ENCODE measurements at regions not wholly inside any gene's neighbourhood (a gene's known extent, or its start where the extent isn't known, plus 50 kb on each side); places are given as distances from the start of the nearest gene placed in this dataset.
"Not testable (repeated sequence)": the region's sequence is repeated elsewhere in the genome, so short reads cannot be mapped to it uniquely, and the experiment has no call there.

DNA sequence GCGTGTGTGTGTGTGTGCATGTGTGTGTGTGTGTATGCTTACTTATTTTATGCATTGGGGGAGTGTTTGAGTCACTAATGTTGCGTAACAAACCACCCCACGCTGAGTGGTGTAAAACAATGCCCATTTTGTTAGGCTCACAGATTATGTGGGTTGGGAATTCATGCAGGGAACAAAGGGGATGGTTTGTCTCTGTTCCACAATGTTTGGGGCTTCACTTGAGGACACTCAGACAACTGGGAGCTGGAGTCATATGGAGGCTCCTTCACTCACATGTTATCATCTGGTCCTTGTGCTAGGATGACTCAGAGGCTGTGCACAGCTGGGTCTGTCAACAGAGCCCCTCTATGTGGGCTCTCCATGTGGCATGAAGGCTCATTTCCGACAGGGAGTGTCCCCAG, 51.3 kb upstream of the LARGE1 start:
- DNase-seq (ENCODE audit: extremely low read depth, low read depth), result no peak

DNA sequence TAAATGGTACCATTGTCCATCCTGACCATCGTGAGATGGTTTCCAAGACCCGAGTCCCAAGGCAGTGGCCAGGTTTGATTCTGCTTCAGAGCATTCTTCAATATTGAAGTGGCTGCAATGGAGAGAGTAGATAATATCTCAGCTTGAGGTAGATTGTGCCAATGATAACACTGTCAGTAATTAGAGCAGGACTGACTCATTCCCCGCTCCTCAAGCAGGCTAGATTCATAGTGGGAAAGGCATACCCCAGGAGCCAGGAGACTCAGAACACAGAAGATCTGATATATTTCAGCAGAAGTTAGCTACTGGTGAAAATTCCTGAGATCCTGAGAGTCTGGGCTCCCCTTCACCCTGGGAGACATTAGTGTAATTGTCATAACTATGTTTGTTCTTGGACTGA, 55.6 kb upstream of the LARGE1 start:
- no peak for DNase-seq (ENCODE audit: extremely low read depth, low read depth)

DNA sequence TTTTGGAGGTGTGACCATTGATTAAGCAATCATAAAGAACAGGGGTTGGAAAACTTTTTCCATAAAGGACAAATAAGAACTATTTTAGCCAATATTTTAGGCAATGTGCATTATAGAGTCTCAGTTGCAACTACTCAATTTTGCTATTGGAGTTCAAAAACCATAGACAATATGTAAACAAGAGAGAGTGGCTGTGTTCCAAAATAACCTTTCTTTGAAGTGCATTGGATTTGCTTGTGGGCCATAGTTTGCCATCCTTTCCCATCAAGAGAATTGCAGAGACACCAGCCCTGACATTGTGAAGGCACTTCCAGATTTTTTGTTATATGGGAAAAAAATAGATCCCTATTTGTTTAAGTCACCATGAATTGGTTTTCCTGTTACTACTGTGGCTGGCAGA, 63.3 kb upstream of the LARGE1 start:
- DNase-seq (ENCODE audit: extremely low read depth, low read depth), result no peak

DNA sequence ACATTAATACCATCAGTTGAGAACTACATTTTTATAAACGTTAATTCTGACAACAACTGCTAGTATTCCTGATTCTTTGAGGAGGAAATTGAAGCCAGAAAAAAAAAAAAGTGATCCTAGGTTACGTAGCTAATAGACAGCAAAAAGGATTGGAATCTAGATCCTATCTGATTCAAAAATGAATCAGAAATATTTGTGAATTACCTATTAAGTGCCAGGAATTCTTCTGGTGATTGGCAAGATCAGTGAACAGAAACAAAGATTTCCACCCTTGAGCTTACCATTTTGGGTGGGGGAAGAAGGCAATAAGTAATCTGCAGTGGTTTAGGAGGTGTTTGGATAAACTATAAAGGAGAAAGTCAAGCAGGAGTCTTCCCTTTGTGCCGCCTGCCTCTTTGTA, 63.9 kb upstream of the LARGE1 start:
- DNase-seq (ENCODE audit: extremely low read depth, low read depth), result no peak

DNA sequence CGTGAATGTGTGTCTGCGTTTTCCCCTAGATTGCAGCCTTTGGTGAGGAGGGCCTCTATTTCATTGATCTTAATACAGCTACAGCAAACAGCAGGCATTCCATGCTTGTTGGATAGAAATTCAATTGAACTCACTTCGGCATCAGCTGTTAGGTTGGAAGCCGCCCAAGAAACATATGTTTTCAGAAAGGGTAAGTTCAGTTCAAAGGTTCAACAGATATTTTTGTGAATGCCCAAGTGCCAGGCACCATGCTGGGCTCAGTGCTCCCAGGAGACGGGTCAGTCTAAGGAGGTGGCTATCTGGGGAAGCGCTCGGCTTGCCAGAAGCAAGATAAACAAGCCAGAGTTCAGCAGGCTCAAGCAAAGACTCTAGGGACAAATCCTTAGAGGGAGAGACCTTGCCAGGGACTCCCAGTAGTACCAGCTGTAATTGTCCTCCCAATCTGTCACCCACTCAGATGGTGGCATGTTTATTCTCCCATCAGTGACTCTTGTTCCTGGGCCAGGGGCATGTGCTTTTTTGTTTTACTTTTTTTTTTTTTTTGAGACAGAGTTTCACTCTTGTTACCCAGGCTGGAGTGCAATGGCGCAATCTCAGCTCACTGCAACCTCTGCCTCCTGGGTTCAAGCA, 64.5 kb upstream of the LARGE1 start:
- no peak for DNase-seq (ENCODE audit: extremely low read depth, low read depth)

DNA sequence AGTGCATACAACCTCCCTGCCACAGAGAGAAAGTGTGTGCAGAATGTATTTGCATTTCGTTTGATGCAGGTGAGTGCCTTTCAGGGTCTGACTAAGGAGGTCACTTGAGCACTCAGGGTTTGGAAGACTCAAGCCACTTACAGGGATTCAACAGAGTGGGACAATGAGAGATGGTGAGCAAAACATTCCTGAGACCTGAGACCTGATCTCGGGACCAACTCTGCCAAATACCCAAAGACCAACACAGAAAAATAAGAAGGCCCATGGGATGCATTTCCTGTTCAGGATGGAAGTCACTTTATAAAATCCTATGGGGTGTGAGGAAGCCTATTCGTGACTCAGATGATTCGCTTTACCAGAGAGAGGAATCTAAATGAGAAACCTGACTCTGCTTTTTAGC, 65.2 kb upstream of the LARGE1 start:
- no peak for DNase-seq (ENCODE audit: extremely low read depth, low read depth)

DNA sequence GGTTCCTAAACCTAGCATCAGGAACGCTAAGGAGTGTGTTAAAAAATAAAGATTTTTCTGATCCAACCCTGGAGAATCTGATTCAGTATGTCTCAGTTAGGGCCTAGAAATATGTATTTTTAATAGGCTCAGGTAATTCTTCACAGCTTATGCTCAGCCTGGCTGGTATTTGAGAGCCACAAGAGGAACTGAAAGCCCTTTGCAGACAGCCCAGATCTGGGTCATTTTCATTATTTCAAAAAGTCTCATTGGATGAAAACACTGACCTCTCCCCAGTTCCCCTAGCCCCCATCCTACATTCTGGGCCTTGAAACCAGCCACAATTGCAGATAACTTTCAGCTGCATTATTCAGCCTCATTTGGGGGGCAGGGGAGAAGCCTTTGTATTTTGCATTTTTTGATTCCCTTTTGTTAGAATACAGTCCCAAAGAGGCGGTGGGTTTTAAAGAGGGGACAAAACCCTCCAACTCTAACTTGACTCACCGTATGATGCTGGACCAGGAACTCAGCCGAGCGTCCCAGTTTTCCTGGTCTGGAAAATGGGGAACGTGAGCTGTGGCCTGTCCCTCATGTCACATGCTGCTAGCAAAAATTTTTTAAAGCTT, 66.0 kb upstream of the LARGE1 start:
- DNase-seq (ENCODE audit: extremely low read depth, low read depth), result no peak

DNA sequence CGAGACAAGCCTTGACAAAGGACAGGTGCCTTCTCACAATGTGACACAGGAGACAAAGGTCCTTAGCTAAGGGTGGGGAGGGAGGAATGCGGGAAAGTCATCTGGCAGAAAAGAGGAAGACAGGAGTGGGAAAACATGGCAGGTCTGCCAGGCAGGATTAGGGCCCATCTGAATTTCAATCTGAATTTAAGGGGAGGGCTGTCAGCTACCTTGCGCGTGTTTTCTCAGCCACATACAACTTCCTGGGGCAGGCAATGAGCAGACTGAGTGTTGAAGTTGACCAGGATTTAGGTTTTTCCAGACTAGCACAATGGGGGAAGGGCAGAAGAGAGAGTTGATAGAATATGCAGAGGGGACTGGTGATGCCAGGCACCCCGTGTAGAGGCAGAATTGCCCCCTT, 66.7 kb upstream of the LARGE1 start:
- no peak for DNase-seq (ENCODE audit: extremely low read depth, low read depth)

DNA sequence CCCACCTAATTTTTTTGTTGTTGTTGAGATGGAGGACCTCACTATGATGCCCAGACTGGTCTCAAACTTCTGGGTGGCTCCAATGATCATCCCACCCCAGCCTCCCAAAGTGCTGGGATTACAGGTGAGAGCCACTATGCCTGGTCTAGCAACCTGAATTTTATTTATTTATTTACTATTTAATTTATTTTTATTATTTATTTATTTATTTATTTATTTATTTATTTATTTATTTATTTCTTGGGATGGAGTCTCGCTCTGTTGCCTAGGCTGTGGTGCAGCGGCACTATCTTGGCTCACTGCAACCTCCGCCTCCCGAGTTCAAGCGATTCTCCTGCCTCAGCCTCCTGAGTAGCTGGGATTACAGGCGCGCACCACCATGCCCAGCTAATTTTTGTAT, 69.0 kb upstream of the LARGE1 start:
- DNase-seq (ENCODE audit: extremely low read depth, low read depth), result not testable (repeated sequence)

DNA sequence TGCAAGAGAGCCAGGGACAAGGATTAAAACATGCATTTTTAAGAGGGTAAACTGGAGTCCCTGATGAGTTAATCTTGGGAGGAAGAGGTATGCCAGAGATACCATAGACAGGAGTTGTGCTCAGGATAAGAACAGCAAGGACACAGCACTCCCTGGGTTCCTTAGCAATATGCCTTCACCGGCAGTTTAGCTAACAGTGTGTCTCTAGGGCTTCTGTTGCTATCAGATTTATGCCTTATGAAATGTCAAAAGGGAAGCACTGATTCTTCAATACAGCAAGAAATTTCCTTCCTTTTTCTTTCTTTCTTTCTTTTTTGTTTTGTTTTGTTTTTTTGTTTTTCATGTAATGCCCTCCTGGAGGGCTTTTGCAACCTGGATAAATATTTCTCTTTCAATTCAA, 71.3 kb upstream of the LARGE1 start:
- no peak for DNase-seq (ENCODE audit: extremely low read depth, low read depth)

DNA sequence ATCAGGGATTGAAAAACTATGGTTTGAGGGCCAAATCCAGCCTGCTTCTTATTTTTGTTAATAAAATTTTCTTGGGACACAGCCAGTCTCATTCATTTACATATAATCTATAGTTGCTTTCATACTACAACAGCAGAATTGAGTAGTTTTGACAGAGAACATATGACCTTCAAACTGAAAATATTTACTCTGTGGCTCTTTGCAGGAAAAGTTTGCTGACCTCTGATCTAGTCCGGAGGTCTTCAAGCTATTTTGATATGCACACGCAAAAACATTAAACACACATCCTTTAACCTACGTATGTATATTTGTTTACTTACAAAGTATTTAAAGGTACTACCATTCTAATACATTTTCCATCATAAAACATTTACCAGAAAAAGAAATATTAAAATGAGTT, 76.5 kb upstream of the LARGE1 start:
- no peak for DNase-seq (ENCODE audit: extremely low read depth, low read depth)

DNA sequence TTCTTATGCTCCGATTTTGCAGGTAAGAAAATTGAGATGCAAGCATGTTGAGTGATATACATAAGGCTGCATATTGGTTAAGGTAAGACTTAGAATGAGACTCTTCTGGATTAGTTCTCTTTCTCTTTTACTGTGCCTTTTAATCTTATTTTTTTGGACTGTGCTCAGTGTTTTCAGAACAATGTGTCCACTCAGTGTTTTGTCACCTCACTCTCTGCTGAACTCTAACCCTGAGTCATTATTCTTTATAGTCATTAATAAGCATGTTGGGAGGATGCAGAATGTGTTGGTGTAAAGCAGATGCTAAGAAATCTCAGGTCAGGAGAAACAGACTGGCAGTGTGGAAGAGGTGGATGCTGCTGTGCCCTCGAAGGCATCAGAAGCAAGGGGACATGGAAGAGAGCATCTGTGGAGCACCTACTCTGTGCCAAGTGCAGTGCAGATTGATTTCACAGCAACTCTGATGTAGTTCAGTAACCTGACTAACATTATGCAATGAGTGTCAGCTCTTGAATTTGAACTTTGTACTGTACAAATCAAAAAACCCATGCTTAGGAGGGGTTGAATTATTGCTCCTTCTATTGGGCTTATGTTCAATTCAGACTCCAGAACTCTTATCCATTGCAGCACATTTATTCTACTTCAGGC, 80.7 kb upstream of the LARGE1 start:
- DNase-seq (ENCODE audit: extremely low read depth, low read depth), result no peak

DNA sequence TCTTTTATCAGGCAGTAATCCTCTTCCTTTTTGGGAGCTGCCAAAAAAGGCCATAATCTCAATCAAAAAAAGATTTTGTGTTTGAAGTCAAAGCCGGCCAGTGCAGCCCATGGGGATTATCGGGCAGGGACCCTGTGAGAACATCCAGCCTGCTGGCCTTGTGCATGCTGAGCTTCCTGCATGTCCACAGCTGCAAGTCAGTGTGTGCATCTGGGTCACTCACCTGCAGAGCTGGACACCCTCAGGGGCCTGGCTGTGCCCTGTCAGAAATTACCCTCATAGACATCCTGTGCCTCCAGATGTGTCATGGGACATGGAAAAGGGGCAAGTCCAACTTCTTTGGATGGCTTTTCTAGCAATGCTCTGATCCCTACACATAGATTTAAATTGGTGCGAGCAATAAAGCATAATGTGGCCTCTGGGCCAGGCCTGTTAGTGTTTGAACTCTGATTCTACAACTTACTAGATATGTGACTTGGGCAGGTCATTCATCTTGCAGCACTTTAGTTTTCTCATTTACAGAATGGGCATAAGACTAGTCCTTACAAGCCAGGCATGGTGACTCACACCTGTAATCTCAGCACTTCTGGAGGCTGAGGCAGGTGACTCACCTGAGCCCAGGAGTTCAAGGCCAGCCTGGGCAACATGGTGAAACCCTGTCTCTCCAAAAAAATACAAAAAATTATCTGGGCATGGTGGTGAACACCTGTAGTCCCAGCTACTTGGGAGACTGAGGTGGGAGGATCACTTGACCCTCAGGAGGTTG, 81.6 kb upstream of the LARGE1 start:
- DNase-seq (ENCODE audit: extremely low read depth, low read depth), result no peak

DNA sequence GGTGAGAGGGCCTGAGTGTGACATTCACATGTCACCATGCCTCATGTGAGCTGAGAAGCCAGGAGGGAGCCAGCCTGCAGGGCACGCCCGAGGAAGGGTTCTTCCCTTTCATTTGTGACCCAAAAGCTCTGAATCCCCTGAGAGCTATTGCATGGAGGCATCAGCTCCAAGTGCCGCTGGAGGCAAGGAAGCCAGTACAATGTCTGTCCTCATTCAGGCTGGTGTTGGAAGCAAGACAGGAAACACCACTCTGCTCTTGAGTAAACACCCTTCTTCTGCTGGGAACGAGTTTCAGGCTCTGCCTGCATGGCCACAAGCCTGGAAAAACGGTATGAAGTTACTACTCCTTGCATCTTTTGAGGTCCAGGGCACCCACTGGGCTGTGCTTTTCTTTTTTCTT, 83.8 kb upstream of the LARGE1 start:
- no peak for DNase-seq (ENCODE audit: extremely low read depth, low read depth)

DNA sequence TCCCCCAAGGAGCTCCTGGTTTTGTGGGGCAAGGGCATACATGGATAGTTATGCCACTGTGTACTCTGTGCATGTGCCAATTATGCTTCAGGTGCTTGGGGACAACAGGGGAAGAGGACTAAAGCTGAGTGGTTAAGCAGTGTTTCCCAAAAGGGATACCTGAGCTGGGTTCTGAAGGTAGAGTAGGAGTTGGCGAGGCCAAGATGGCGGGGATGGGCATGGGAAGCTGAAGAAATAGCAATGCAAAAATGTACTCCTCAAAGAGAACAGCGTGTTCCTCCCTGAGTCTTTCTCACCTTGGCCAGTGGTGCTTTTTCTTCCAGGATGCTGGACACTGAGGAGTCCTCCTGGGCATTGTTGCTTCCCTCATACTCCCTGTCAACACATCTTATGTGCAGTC, 90.0 kb upstream of the LARGE1 start:
- no peak for DNase-seq (ENCODE audit: extremely low read depth, low read depth)

DNA sequence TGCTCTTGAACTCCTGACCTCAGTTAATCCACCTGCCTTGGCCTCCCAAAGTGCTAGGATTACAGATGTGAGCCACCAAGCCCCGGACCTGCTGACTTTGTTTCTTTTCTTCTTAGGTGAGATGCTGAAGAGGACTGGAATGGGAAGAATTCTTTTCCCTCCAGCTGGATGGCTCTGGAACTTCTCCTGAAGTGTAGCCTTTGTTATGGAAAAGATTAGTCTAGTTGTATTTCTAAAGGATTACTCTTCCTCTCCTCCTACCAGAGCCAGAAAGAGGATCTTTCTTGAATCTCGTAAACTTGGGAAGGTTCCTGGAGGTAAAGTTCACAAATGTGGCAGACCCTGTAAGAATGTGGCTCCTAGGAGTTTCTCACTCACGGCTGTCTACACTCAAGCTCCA, 95.4 kb upstream of the LARGE1 start:
- DNase-seq (ENCODE audit: extremely low read depth, low read depth), result no peak

DNA sequence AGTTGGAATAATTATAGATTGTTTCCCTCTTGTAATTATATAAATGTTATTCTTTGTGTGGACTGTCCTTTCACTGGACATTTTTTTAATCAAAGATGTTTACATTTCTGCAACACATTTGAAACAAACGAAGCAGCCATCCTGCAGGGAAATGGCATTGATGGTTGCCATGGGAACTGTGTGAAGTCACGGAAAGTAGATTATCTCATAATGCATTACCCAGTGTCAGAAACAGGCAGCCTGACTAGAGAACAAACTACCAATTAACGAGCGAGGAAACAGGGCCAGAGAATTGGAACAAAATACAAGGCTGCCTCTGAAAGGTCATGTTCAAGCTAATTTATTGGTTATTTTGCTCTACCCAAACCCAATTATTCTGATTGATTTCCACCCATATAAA, 96.9 kb upstream of the LARGE1 start:
- DNase-seq (ENCODE audit: extremely low read depth, low read depth), result no peak

DNA sequence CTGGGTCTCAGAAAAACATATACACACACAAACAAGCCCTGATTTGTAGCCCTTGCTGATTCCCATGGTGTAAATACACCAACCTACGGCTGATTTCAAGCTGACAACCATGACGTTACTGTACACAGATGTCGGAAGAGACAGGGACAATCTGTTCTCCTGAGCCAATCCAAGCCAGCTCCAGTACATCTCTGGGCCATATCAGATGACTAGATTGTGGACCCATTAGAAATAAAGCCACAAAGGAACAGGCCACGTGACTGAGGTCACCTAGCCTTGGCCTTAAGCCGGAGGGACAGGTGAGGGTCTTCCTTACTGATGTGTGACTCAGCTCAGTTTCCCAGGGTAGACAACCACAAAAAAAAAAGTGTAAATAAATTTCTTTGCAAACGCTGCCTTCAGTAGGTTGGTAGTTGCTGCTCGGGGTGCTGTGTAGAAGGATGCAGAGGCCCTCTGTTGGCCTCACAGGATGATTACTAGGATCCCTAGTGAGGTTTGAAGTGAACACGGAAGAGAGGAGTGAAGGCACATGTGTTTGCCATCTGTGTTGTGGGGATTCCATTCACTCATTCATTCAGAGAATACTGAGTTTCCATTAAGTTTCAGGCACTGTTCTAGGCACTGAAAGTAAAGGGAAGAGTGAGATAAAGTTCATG, 99.0 kb upstream of the LARGE1 start:
- DNase-seq (ENCODE audit: extremely low read depth, low read depth), result no peak

DNA sequence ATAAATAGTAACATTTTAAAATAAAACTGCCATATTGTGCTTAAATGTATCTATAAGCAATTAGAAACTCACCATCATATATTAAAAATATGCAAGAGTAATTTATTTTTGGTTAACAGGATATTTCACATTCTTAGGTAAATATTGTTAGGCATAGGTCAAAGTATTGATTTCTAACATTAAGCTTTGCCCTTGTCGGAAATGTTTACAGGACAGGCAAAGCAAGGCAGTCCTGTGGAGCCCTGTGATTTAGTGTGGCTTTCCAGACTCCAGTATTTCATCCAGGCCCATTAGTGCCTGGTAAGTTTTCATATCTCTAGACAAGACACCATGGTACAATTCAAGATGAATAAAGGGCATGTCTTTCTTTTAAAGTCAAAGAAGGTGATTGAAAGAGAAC, 114.9 kb upstream of the LARGE1 start:
- no peak for DNase-seq (ENCODE audit: extremely low read depth, low read depth)

DNA sequence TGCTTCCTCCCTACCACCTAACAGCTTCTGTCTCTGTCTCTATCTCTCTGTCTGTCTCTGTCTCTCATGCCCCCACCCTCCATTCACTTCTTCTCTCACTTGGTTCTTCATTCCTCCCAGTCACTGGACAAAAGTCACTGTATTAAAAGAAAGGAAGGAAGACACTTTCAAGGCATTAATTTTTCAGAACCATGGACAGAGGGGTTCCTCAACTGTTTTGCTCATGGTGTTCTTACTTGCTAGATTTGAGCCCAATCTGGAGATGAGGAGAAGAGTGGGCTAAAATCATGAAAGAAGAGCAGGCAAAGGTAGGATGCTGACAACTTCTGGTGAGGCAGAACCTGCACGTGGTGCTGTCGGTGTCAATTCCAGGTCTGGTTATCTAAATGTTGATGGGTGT, 116.7 kb upstream of the LARGE1 start:
- DNase-seq (ENCODE audit: extremely low read depth, low read depth), result no peak

DNA sequence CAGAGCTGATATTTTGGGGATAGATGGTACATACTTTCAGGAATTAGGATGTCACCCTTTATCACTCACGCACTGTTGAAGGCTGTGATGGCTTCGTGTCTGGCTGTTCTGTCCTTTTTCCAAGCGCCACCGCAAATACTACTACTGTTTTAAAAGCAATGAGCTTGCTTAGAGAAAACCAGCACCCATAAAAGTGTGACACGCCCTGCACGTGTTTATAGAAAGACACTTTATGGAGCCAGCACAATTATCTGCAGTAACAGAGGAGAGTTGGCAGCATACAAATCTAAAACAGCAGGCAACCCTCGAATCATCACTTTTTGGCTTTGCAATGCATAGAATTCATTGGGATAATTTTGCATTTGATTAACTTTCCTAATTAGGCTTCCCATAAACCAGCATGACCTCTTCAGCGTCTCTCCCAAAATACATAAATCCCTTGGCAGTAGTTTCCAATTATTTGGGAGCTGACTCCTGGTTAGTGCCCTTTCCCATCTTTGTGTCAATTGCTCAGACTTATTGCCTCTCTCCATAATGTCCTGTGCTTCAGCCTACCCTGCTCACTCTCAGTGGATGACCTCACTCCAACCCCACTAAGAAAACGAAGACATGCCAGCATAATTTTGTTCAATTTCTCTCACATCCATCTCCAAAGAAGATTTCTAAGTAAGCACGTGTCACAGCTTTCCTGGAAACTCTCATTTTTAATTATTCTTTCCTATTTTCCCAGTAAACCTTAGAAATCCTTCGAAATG, 118.7 kb upstream of the LARGE1 start:
- no peak for DNase-seq (ENCODE audit: extremely low read depth, low read depth)
